ENCODE measurements at regions not wholly inside any gene's neighbourhood (a gene's known extent, or its start where the extent isn't known, plus 50 kb on each side); places are given as distances from the start of the nearest gene placed in this dataset.

DNA sequence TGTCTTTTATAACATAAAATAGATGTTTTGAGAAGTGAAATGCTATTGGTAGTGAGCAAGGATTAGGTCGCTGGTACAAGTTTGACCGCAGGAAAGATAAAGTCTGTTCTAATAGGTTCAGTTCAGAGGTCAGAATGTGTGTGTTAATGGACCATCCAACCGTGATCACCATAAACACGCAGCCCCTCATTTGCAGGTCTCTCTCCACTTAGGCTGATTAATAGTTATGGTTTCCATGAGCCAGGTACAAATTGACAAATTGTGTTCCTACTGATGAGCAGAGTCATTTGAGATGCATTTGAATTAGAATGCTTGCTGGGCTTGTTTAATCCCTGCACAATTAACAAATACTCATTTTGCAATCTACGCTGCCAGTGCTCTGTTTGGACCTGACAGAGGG is 318.1 kb upstream of the GOT2 start:
- TF ChIP-seq CTCF (IDR thresholded peaks at IDR 0.05): no peak
- no peaks in the 10 kb centered on the region for H3K36me3 ChIP-seq
- H3K4me3 ChIP-seq: no peak overlapping the region
- no peaks in the 10 kb centered on the region for H3K9me3 ChIP-seq
- no peaks in the 10 kb centered on the region for H3K4me1 ChIP-seq
- no peak for DNase-seq (ENCODE audit: low spot score)
- H3K27me3 ChIP-seq: no peaks in the 10 kb centered on the region
- H3K27ac ChIP-seq: no peak overlapping the region

DNA sequence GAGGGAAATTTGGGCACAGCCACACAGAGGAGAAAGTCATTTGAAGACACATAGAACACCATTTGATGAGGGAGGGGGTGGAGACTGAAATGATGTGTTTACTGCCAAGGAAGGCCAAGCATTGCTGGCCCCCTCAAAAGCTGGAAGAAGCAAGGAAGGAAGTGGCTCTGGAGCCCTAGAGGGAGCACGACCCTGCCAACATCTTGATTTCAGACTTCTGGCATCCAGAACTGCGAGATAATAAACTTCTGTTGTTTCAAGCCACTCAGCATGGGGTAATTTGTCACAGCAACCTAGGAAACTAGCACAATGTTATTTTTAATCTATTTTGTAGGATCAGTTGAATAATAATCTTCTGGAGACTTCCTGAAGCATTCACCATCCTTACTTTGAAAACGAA is 314.8 kb upstream of the GOT2 start:
- H3K36me3 ChIP-seq: no peaks in the 10 kb centered on the region
- TF ChIP-seq CTCF (IDR thresholded peaks at IDR 0.05): no peak
- H3K27ac ChIP-seq: no peak overlapping the region
- no peaks in the 10 kb centered on the region for H3K4me1 ChIP-seq
- no peaks in the 10 kb centered on the region for H3K27me3 ChIP-seq
- no peak overlapping the region for H3K4me3 ChIP-seq
- no peaks in the 10 kb centered on the region for H3K9me3 ChIP-seq
- no peak for DNase-seq (ENCODE audit: low spot score)

- Histone ChIP-seq H3K9me3 (no peaks in the 10 kb centered on the region), H3K4me3 (no peak overlapping the region), H3K27me3 (no peaks in the 10 kb centered on the region), H3K4me1 (no peaks in the 10 kb centered on the region), H3K27ac (no peak overlapping the region), H3K36me3 (no peaks in the 10 kb centered on the region)
- DNase-seq (ENCODE audit: low spot score): no peak
- no peak for TF ChIP-seq CTCF (IDR thresholded peaks at IDR 0.05)
Observed at GRCh38 chr16:59047114-59047513, 313.0 kb upstream of the GOT2 start.

DNA sequence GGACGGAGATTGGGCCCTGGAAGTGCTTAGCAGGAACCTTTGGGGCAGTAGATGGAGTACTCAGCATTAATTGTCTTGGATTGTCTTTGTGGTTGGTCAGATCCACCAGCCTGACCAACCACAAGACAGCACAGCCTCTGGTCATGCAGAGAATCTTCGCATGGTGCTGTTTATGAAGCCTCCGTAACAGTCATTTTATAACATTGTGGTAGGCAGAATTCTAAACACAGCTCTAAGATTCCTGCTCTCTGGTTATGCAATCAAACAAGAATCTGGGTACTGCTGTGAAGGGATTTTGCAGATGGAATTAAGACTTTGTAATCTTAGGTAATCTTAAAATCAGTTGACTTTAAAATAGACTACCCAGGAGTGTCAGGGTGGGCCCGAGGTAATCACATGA is 312.2 kb upstream of the GOT2 start:
- H3K27ac ChIP-seq: no peak overlapping the region
- TF ChIP-seq CTCF (IDR thresholded peaks at IDR 0.05): no peak
- H3K9me3 ChIP-seq: no peaks in the 10 kb centered on the region
- no peak overlapping the region for H3K4me3 ChIP-seq
- no peaks in the 10 kb centered on the region for H3K4me1 ChIP-seq
- H3K36me3 ChIP-seq: no peaks in the 10 kb centered on the region
- H3K27me3 ChIP-seq: no peaks in the 10 kb centered on the region
- DNase-seq (ENCODE audit: low spot score): no peak

- H3K36me3 ChIP-seq: no peaks in the 10 kb centered on the region
- DNase-seq (ENCODE audit: low spot score): no peak
- no peak for TF ChIP-seq CTCF (IDR thresholded peaks at IDR 0.05)
- no peak overlapping the region for H3K27ac ChIP-seq
- H3K27me3 ChIP-seq: no peaks in the 10 kb centered on the region
- H3K4me3 ChIP-seq: no peak overlapping the region
- H3K4me1 ChIP-seq: no peaks in the 10 kb centered on the region
- H3K9me3 ChIP-seq: no peaks in the 10 kb centered on the region
Observed at GRCh38 chr16:59045501-59045900, 311.4 kb upstream of the GOT2 start.

DNA sequence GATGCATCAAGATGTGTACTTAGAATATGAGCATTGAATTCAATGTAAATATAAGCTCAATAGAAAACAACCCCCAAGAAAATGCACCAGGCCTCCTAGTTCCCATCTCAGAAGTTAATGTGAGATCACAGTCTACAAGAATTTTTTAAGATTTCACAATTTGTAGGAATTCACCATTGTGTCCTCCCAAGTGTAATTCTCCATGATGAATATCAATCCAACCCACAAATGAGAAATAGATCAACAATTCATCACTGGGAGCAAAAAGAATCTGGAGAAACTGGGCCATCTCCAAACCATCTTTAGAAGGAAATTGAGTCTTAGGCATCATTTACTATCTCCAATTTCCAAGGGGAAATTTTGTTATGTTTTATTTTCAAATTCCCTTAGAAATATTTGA is 310.5 kb upstream of the GOT2 start:
- Histone ChIP-seq H3K36me3 (no peaks in the 10 kb centered on the region), H3K4me3 (no peak overlapping the region), H3K4me1 (no peaks in the 10 kb centered on the region), H3K9me3 (no peaks in the 10 kb centered on the region), H3K27ac (no peak overlapping the region), H3K27me3 (no peaks in the 10 kb centered on the region)
- DNase-seq (ENCODE audit: low spot score): no peak
- no peak for TF ChIP-seq CTCF (IDR thresholded peaks at IDR 0.05)
